GM21360 (cell line): ENCODE measurements at regions not wholly inside any gene's neighbourhood (a gene's known extent, or its start where the extent isn't known, plus 50 kb on each side); places are given as distances from the start of the nearest gene placed in this dataset.
A peak's percentile ranks its signal among the peaks of the same experiment; 100 is the strongest.
"Not testable (repeated sequence)": the region's sequence is repeated elsewhere in the genome, so short reads cannot be mapped to it uniquely, and the experiment has no call there.

Source experiments
- ATAC-seq: cut with Tn5 transposase; IDR thresholded peaks from one replicate; pipeline ENCODE4 v1.9.1; 2021; ENCODE audit warnings: mild to moderate bottlenecking, moderate library complexity; ENCODE audit not compliant: unreplicated experiment

GRCh38 chr2:7420530-7420929, 503.3 kb downstream of the RNF144A start:
- no peak for ATAC-seq

- no peak for ATAC-seq
These were observed 507.3 kb downstream of the RNF144A start for GRCh38 chr2:7424481-7424880.

- ATAC-seq, result no peak
These were observed 510.3 kb downstream of the RNF144A start for GRCh38 chr2:7427293-7428060.

- no peak for ATAC-seq
These were observed 511.4 kb downstream of the RNF144A start for GRCh38 chr2:7428454-7429204.

- no peak for ATAC-seq
These were observed 512.5 kb downstream of the RNF144A start for GRCh38 chr2:7429733-7430132.

GRCh38 chr2:7430421-7430868, 513.2 kb downstream of the RNF144A start:
- no peak for ATAC-seq

- ATAC-seq, result peak; percentile 69
These were observed 513.8 kb downstream of the RNF144A start for GRCh38 chr2:7430869-7431641.

GRCh38 chr2:7432436-7432835, 515.2 kb downstream of the RNF144A start:
- ATAC-seq, result no peak

- ATAC-seq, result no peak
These were observed 519.1 kb downstream of the RNF144A start for GRCh38 chr2:7436096-7436906.

GRCh38 chr2:7437141-7437540, 519.9 kb downstream of the RNF144A start:
- no peak for ATAC-seq

GRCh38 chr2:7437716-7438632, 520.8 kb downstream of the RNF144A start:
- no peak for ATAC-seq

- no peak for ATAC-seq
These were observed 521.6 kb downstream of the RNF144A start for GRCh38 chr2:7438855-7439254.

- ATAC-seq, result no peak
These were observed 523.8 kb downstream of the RNF144A start for GRCh38 chr2:7440977-7441376.

GRCh38 chr2:7441841-7442240, 524.6 kb downstream of the RNF144A start:
- not testable (repeated sequence) for ATAC-seq

GRCh38 chr2:7444626-7445025, 527.4 kb downstream of the RNF144A start:
- ATAC-seq, result no peak

GRCh38 chr2:7448578-7449264, 531.5 kb downstream of the RNF144A start:
- ATAC-seq, result no peak

GRCh38 chr2:7449298-7449697, 532.1 kb downstream of the RNF144A start:
- ATAC-seq, result no peak

- no peak for ATAC-seq
These were observed 533.1 kb downstream of the RNF144A start for GRCh38 chr2:7450188-7450832.

GRCh38 chr2:7450833-7451190, 533.6 kb downstream of the RNF144A start:
- ATAC-seq, result no peak
